ENCODE measurements at regions not wholly inside any gene's neighbourhood (a gene's known extent, or its start where the extent isn't known, plus 50 kb on each side); places are given as distances from the start of the nearest gene placed in this dataset.

DNA sequence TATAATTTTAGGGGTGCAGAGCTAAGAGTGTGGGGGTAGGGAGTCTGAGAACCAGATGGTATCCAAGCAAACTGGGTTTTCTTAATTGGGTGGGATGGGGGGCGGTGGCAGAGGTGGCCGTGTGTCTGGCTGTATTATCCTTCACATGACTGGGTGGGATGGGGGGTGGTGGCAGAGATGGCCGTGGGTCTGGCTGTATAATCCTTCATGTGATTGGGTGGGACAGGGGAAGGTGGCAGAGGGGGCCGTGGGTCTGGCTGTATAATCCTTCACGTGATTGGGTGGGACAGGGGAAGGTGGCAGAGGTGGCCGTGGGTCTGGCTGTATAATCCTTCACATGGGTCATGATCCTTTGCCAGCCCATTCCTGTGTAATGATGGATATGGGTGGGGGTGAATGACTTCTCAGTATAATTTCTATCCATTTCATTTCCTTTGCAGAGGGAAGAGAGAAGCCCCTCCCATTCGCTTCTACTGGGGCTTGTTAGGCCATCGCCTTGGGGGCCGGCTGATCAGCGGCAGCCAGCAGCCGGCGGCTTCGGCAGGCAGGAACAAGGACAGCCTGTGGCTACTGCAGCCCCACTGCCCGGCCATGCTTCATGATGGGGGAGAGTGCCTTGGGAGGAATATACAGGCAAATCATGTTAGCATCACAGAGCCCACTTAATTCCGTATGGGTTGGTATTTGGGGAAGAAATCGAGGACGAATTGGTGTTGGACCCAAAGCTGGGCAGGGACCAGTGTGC is 179.6 kb upstream of the MKI67 start:
- Histone ChIP-seq H3K27me3 (ENCODE audit: control insufficient read depth in 2 of 2, insufficient read depth in 2 of 2, low read length in 2 of 2) (no peaks in the 10 kb centered on the region), H3K4me2 (ENCODE audit: insufficient read depth, low read length) (no peak overlapping the region), H3K4me3 (replicated peaks in 1 of 3; ENCODE audit: insufficient read depth in 1 of 3, low read depth in 1 of 3, low read length in 3 of 3) (no peak overlapping the region), H3K36me3 (ENCODE audit: control insufficient read depth in 2 of 2, extremely low read depth in 1 of 2, insufficient read depth in 2 of 2, low read length in 2 of 2) (no peaks in the 10 kb centered on the region), H3K79me2 (ENCODE audit: control insufficient read depth, insufficient read depth, low read length) (no peaks in the 10 kb centered on the region), H2AFZ (ENCODE audit: low read depth, low read length) (no peak overlapping the region), H4K20me1 (replicated peaks; ENCODE audit: control insufficient read depth, extremely low read depth, insufficient read depth, low read length) (no peaks in the 10 kb centered on the region), H3K9ac (replicated peaks; ENCODE audit: extremely low read depth, insufficient read depth, low read length) (no peak overlapping the region), H3K9me3 (replicated peaks; ENCODE audit: control insufficient read depth, insufficient read depth, low read length) (no peaks in the 10 kb centered on the region), H3K4me1 (ENCODE audit: control insufficient read depth, extremely low read depth, insufficient read depth, low read length) (no peaks in the 10 kb centered on the region), H3K27ac (ENCODE audit: insufficient read depth, low read depth, low read length) (no peak overlapping the region), H3K9me1 (replicated peaks; ENCODE audit: control insufficient read depth, extremely low read depth, insufficient read depth, low read length) (no peaks in the 10 kb centered on the region)
- POLR2A ChIA-PET = no interaction called here
- no TSS peak for BruUV-seq (replicated peaks)
- no peak for TF ChIP-seq GATA2 (IDR thresholded peaks at IDR 0.05; ENCODE audit: insufficient read depth, insufficient read length, low read depth, low read length)
- TF ChIP-seq EZH2 (IDR thresholded peaks at IDR 0.05; ENCODE audit: borderline replicate concordance, low read depth, low read length, severe bottlenecking) = no peak
- no peak for TF ChIP-seq MAX (IDR thresholded peaks at IDR 0.05; ENCODE audit: insufficient read depth, insufficient read length)
- no peak for TF ChIP-seq MYC (IDR thresholded peaks at IDR 0.05; ENCODE audit: low read depth, low read length)
- TF ChIP-seq POLR2A (IDR thresholded peaks at IDR 0.05; ENCODE audit: low read depth, low read length) = no peak
- TF ChIP-seq JUN (IDR thresholded peaks at IDR 0.05; ENCODE audit: borderline replicate concordance, insufficient read depth, insufficient read length, low read depth) = no peak
- TF ChIP-seq FOS (IDR thresholded peaks at IDR 0.05; ENCODE audit: borderline replicate concordance, insufficient read depth, low read length) = no peak
- TF ChIP-seq, protein P1, sequence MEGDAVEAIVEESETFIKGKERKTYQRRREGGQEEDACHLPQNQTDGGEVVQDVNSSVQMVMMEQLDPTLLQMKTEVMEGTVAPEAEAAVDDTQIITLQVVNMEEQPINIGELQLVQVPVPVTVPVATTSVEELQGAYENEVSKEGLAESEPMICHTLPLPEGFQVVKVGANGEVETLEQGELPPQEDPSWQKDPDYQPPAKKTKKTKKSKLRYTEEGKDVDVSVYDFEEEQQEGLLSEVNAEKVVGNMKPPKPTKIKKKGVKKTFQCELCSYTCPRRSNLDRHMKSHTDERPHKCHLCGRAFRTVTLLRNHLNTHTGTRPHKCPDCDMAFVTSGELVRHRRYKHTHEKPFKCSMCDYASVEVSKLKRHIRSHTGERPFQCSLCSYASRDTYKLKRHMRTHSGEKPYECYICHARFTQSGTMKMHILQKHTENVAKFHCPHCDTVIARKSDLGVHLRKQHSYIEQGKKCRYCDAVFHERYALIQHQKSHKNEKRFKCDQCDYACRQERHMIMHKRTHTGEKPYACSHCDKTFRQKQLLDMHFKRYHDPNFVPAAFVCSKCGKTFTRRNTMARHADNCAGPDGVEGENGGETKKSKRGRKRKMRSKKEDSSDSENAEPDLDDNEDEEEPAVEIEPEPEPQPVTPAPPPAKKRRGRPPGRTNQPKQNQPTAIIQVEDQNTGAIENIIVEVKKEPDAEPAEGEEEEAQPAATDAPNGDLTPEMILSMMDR (IDR thresholded peaks at IDR 0.05; ENCODE audit: extremely low read depth in 1 of 2, insufficient read depth in 1 of 2, low read depth in 1 of 2, low read length in 2 of 2) = no peak
- no peak for TF ChIP-seq POLR2AphosphoS5 (IDR thresholded peaks at IDR 0.05; ENCODE audit: insufficient read depth, low read depth, low read length)
- dilution Hi-C loops (cut with MboI; ENCODE audit: extremely low pct_ligation_motif_present, low sequenced_read_pairs) (no loop called here), intact Hi-C loops (cut with micrococcal nuclease) (no loop called here)
- DNase-seq (ENCODE audit: low read depth, low spot score) = no peak
- FAIRE-seq = no peak
- CTCF ChIA-PET = no interaction called here
